ENCODE measurements at regions not wholly inside any gene's neighbourhood (a gene's known extent, or its start where the extent isn't known, plus 50 kb on each side); places are given as distances from the start of the nearest gene placed in this dataset.

GRCh38 chr2:12273111-12273510 lies 443.6 kb upstream of the TRIB2 start:
- dilution Hi-C loops (cut with MboI; ENCODE audit: extremely low pct_ligation_motif_present, low sequenced_read_pairs) (no loop called here), intact Hi-C loops (cut with micrococcal nuclease) (no loop called here)
- Histone ChIP-seq H3K4me1 (ENCODE audit: control insufficient read depth, extremely low read depth, insufficient read depth, low read length) (no peaks in the 10 kb centered on the region), H3K4me2 (ENCODE audit: insufficient read depth, low read length) (no peak overlapping the region), H4K20me1 (replicated peaks; ENCODE audit: control insufficient read depth, extremely low read depth, insufficient read depth, low read length) (no peaks in the 10 kb centered on the region), H3K36me3 (ENCODE audit: control insufficient read depth in 2 of 2, extremely low read depth in 1 of 2, insufficient read depth in 2 of 2, low read length in 2 of 2) (no peaks in the 10 kb centered on the region), H3K9ac (replicated peaks; ENCODE audit: extremely low read depth, insufficient read depth, low read length) (no peak overlapping the region), H3K27me3 (ENCODE audit: control insufficient read depth in 2 of 2, insufficient read depth in 2 of 2, low read length in 2 of 2) (peaks cover 0 to 3% of the 10 kb centered on the region in 2 experiments), H3K9me3 (replicated peaks; ENCODE audit: control insufficient read depth, insufficient read depth, low read length) (no peaks in the 10 kb centered on the region), H3K9me1 (replicated peaks; ENCODE audit: control insufficient read depth, extremely low read depth, insufficient read depth, low read length) (peaks cover 2% of the 10 kb centered on the region), H2AFZ (ENCODE audit: low read depth, low read length) (no peak overlapping the region), H3K4me3 (replicated peaks in 1 of 3; ENCODE audit: insufficient read depth in 1 of 3, low read depth in 1 of 3, low read length in 3 of 3) (no peak overlapping the region), H3K79me2 (ENCODE audit: control insufficient read depth, insufficient read depth, low read length) (no peaks in the 10 kb centered on the region), H3K27ac (ENCODE audit: insufficient read depth, low read depth, low read length) (no peak overlapping the region)
- BruUV-seq (replicated peaks): no TSS peak
- CTCF ChIA-PET: no interaction called here
- no peak for FAIRE-seq
- POLR2A ChIA-PET: no interaction called here
- no peak for DNase-seq (ENCODE audit: low read depth, low spot score)
- TF ChIP-seq GATA2 (IDR thresholded peaks at IDR 0.05; ENCODE audit: insufficient read depth, insufficient read length, low read depth, low read length) (no peak), POLR2AphosphoS5 (IDR thresholded peaks at IDR 0.05; ENCODE audit: insufficient read depth, low read depth, low read length) (no peak), MAX (IDR thresholded peaks at IDR 0.05; ENCODE audit: insufficient read depth, insufficient read length) (no peak), JUN (IDR thresholded peaks at IDR 0.05; ENCODE audit: borderline replicate concordance, insufficient read depth, insufficient read length, low read depth) (no peak), CTCF (IDR thresholded peaks at IDR 0.05; ENCODE audit: extremely low read depth in 1 of 2, insufficient read depth in 1 of 2, low read depth in 1 of 2, low read length in 2 of 2) (no peak), EZH2 (IDR thresholded peaks at IDR 0.05; ENCODE audit: borderline replicate concordance, low read depth, low read length, severe bottlenecking) (no peak), POLR2A (IDR thresholded peaks at IDR 0.05; ENCODE audit: low read depth, low read length) (no peak), FOS (IDR thresholded peaks at IDR 0.05; ENCODE audit: borderline replicate concordance, insufficient read depth, low read length) (no peak), MYC (IDR thresholded peaks at IDR 0.05; ENCODE audit: low read depth, low read length) (no peak)

All from endothelial cell of umbilical vein (primary cell).